AG09319 (cell line): ENCODE measurements at regions not wholly inside any gene's neighbourhood (a gene's known extent, or its start where the extent isn't known, plus 50 kb on each side); places are given as distances from the start of the nearest gene placed in this dataset.

Source experiments
- DNase-seq: peaks from one replicate; pipeline ENCODE4 v3.0.0-alpha.2; 2010; ENCODE audit warnings: low read depth; ENCODE audit errors: extremely low read depth
- TF ChIP-seq, protein P1 (sequence below): IDR thresholded peaks from 2 replicates; pipeline ENCODE4 v1.5.1; 2011; ENCODE audit warnings: low read depth, mild to moderate bottlenecking, inconsistent platforms, low read length, moderate library complexity

DNA sequence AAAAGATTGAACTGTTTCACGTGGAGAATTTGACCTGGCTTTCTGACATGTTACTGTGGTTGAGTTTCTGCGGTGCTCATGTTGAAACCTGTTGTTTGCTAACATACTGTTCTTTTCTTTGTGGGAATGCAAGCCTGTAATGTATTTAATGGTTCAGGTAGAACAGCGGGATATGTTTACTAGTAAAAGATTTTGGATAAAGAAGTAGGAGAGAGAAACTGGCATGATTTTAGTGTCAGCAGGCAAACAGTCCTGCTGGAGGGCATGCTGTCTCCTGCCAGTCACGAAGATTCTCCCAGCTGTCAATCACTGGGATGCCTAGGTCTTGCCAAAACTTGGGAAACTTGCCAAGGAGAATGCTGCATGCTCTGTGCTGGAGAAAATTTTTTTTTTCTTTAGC, 263.5 kb downstream of the TAF11L14 start:
- no peak for DNase-seq
- TF ChIP-seq, protein P1, sequence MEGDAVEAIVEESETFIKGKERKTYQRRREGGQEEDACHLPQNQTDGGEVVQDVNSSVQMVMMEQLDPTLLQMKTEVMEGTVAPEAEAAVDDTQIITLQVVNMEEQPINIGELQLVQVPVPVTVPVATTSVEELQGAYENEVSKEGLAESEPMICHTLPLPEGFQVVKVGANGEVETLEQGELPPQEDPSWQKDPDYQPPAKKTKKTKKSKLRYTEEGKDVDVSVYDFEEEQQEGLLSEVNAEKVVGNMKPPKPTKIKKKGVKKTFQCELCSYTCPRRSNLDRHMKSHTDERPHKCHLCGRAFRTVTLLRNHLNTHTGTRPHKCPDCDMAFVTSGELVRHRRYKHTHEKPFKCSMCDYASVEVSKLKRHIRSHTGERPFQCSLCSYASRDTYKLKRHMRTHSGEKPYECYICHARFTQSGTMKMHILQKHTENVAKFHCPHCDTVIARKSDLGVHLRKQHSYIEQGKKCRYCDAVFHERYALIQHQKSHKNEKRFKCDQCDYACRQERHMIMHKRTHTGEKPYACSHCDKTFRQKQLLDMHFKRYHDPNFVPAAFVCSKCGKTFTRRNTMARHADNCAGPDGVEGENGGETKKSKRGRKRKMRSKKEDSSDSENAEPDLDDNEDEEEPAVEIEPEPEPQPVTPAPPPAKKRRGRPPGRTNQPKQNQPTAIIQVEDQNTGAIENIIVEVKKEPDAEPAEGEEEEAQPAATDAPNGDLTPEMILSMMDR: no peak

DNA sequence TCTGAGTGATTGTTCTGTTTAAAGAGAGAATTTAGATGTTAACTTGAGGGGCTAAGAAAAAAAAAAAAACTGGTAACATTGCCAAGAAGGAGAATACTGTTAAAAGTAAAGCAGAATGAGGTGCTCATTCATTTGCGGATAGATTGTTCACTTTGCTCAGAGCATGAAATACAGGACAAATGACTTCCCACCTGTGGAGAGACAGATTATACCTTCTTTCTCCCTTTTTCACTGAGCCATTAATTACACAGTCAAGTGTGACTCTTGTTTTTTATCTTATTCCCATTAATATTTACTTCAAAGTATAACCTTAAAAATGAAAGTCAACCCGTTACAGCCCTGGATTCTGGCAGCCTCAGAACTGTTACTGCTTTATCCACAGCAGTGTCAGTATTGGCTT, 264.5 kb downstream of the TAF11L14 start:
- TF ChIP-seq, protein P1: no peak
- no peak for DNase-seq

DNA sequence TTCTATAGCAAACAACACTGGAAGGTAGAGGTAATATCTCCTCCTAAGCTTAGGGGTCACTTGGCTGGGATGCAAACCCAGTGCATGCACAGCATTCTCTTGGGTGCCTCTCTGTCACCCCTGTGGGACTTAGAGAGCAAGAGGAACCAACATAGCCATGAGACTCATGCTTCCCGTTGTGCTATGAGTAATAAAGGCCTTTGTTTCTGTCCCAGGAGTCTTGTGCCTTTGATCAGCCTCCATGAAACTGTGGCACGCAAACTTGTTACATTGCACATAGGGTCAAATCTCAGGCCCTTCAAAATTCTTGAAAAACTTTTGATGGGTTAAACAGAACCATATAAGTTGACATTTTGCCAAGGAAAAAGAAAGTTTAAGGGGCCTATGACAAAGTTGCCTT, 272.8 kb downstream of the TAF11L14 start:
- TF ChIP-seq, protein P1: no peak
- DNase-seq: no peak

DNA sequence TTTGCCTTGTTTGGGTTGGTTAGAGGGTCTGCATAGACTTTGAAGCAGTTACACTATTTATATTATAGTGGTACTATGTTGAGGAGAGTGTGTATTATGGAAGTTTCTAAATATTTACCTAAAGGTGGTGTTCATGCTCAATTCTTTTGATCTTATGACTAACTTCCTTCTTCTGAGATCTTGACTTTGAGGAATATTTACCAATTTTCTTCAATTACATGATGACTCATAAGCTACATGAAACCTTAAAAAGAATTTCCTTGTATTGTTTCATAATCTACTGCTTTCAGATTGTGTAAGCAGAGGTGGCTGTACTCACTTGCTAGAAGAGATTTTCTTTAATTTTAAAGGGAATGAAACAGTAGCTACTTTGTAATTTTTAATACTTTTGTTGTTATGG, 276.1 kb downstream of the TAF11L14 start:
- no peak for DNase-seq
- TF ChIP-seq, protein P1: no peak

DNA sequence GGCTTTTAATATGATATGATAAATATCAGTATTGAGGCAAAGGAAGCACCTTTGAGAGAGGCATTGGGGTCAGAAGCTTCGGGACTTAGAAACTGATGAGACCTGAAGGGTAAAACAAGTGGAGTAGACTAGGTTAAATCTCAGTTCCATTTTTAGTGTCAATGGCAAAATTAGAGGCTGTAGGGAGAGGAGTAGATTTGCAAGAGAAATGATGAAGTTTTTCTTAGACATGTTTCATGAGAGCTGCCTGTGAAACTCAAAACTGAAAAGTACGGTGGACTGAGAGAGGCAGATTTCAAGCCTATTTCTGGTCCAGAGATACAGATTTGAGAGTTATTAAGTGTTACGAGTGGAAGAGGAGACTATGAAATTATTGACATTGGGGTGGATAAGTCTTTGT, 278.5 kb downstream of the TAF11L14 start:
- TF ChIP-seq, protein P1: no peak
- DNase-seq: no peak

DNA sequence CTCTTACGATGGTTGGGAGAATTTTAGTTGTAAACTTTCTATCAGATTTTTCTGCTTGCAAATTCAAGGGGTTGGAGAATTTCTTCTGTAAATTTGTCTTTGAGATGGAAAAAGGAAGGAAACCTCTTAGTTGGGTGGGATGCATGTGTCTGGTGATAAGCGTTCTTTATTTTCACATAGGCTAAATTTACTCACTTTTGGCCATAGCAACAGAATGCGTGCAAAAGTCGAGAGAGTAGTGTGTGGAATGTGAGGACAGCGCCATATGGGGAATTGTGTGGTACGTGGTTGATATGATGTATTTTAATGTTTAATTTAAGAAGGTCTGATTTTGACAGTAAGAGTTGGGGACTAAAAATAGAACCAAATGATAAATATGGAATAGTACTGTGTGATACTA, 282.2 kb downstream of the TAF11L14 start:
- DNase-seq: no peak
- TF ChIP-seq, protein P1: no peak

DNA sequence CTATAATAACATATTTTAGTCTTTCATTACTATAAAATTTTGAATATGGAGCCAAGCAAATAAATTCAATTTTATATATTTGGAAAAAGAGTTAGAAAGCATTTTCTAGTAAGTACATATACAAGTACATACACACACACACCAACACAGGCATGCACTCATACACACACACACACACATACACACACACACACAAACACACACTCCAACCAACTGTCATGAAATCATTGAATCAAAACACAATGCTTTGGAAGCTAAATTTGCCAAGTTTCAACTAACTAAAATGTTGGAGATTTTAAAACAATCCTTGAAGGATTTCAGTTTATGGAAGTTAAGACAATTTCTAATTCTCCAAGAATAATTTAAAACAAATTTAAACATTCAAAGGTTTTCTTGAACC, 283.2 kb downstream of the TAF11L14 start:
- DNase-seq: no peak
- TF ChIP-seq, protein P1: no peak
